Heart left ventricle (tissue), 16 donors: ENCODE measurements at regions not wholly inside any gene's neighbourhood (a gene's known extent, or its start where the extent isn't known, plus 50 kb on each side); places are given as distances from the start of the nearest gene placed in this dataset.

ENCODE experiments used
- ATAC-seq, 4 donors: fragments of 200-7000 bp; cut with Tn5 transposase; one replicate each; pipeline ENCODE4 v1.9.1; 2020 to 2022; ENCODE audit warnings: moderate library complexity in 4 of 4, mild to moderate bottlenecking in 3 of 4, moderate number of reproducible peaks in 1 of 4
- DNase-seq, 5 donors: peaks; one replicate each; pipeline ENCODE4 v3.0.0-alpha.2; 2020
- H3K27ac ChIP-seq, 12 donors: fragments of 200-600 bp; sonication (generic) in 4 of 12; one replicate each; pipeline versions ENCODE4 v1.5.0 to v1.8.0; 2016 to 2022; ENCODE audit warnings: mild to moderate bottlenecking in 2 of 12
- H3K27me3 ChIP-seq, 9 donors: fragments of 200-600 bp; sonication (generic) in 2 of 9; one replicate each; pipeline versions ENCODE4 v1.5.1 to v1.8.0; 2016 to 2022; ENCODE audit warnings: mild to moderate bottlenecking in 3 of 9
- H3K36me3 ChIP-seq, 9 donors: fragments of 200-600 bp; sonication (generic) in 2 of 9; one replicate each; pipeline versions ENCODE4 v1.5.0 to v1.8.0; 2018 to 2022; ENCODE audit warnings: mild to moderate bottlenecking in 2 of 9
- H3K4me1 ChIP-seq, 12 donors: fragments of 200-600 bp; sonication (generic) in 4 of 12; one replicate each; pipeline versions ENCODE4 v1.5.0 to v1.8.0; 2016 to 2022; ENCODE audit warnings: mild to moderate bottlenecking in 3 of 12
- H3K4me3 ChIP-seq, 12 donors: fragments of 200-600 bp; sonication (generic) in 4 of 12; one replicate each; pipeline versions ENCODE4 v1.5.0 to v1.8.0; 2017 to 2022; ENCODE audit warnings: mild to moderate bottlenecking in 9 of 12, moderate library complexity in 4 of 12
- H3K9me3 ChIP-seq, 12 donors: fragments of 200-600 bp; sonication (generic) in 4 of 12; one replicate each; pipeline versions ENCODE4 v1.5.0 to v1.8.0; 2016 to 2022; ENCODE audit warnings: mild to moderate bottlenecking in 1 of 12
- POLR2A ChIP-seq, 2 donors: fragments of 450-650 bp; IDR thresholded peaks; one replicate each; pipeline ENCODE4 v1.6.1; 2017; ENCODE audit warnings: antibody characterized with exemption in 2 of 2, mild to moderate bottlenecking in 2 of 2, moderate library complexity in 2 of 2
- WGBS, 4 donors: extraction: QIAGEN DNeasy Blood & Tissue Kit in 2 of 4; methylation state at CpG; one replicate each; pipeline versions ENCODE4 v1.1.5 to v1.1.7; 2013 to 2018; 5-methylcytosine and 5-hydroxymethylcytosine counted together
- intact Hi-C, 10 donors: fragments of 100-400 bp; cut with DNase I; formaldehyde crosslinking; loops; one replicate each; pipeline versions ENCODE4 v1.11.1 to v1.14.2; 2022
- TF ChIP-seq, protein P1 (sequence below), 12 donors: fragments of 200-600 bp; sonication (generic) in 4 of 12; IDR thresholded peaks; one replicate each; pipeline versions ENCODE4 v1.5.0 to v1.8.0; 2018 to 2022; ENCODE audit warnings: antibody characterized with exemption in 12 of 12, mild to moderate bottlenecking in 5 of 12
- donor health status: ischemic (EF 13 %, LVEDD 7.1; RV severe dilation, severe dysfunction).
- donor health status: healthy with polysubstance abuse.
- donor health status: DM: no; HTN: yes; CAD: no.
- donor health status: DM: no; HTN: no; CAD: no.
- donor health status: ischemic (EF 25% LVEDD 6.9; RV normal size, moderate dysfunction).
- donor health status: ischemic (EF 25% LVEDD 5.7; RV mildly dilated, moderate dysfunction).
- donor health status: healthy.
- donor health status: DM: yes; HTN: yes; CAD: no.
- donor health status: ischemic (EF 35%, LVEDD 5.7; RV mildly dilated, moderate dysfunction).
- donor health status: nonischemic (EF 11% LVEDD 7.7; RV severe dilation, severe dysfunction).
- donor health status: DM: yes; HTN: yes; CAD: no.
- donor health status: PGD.
- donor health status: ischemic (EF 29% LVEDD 5.4; RV normal size, mild dysfunction).
- donor health status: nonischemic (EF 23%, LVEDD 6.1; RV moderate dilation, normal function).

DNA sequence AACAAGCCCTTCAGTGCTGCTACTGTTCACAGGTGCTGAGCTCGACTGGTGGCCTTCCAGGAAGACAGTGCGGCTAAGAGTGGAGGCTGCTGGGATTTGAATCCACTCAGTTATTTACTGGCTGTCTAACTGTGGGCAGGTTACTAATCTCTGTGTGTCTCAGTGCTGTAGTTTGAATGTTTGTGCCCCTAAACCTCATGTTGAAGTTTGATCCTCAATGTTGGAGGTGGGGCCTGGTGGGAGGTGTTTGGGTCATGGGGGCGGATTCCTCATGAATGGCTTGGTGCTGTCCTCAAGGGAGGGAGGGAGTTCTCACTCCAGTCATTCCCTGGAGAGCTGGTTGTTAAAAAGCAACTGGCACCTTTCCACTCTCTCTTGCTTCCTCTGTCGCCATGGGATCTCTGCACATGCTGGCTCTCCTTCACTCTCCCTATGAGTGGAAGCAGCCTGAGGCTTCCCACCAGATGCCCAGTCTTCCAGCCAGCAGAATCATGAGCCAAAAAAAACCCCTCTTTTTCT lies 334.8 kb downstream of the RPS6KC1 start:
- Histone ChIP-seq H3K36me3 (no peaks in the 10 kb centered on the region), H3K9me3 (peaks cover 0 to 6% (median 0%) of the 10 kb centered on the region in 12 donors), H3K4me3 (no peak overlapping the region), H3K27ac (no peak overlapping the region), H3K27me3 (no peaks in the 10 kb centered on the region), H3K4me1 (peaks cover 0 to 10% (median 0%) of the 10 kb centered on the region in 12 donors)
- DNase-seq (no peak), ATAC-seq (no peak)
- WGBS, 4 donors, result 59 to 80% (median 71%) methylated on average over 4 of the region's 4 CpGs
- no peak for TF ChIP-seq POLR2A (IDR thresholded peaks at IDR 0.05)
- TF ChIP-seq, protein P1, sequence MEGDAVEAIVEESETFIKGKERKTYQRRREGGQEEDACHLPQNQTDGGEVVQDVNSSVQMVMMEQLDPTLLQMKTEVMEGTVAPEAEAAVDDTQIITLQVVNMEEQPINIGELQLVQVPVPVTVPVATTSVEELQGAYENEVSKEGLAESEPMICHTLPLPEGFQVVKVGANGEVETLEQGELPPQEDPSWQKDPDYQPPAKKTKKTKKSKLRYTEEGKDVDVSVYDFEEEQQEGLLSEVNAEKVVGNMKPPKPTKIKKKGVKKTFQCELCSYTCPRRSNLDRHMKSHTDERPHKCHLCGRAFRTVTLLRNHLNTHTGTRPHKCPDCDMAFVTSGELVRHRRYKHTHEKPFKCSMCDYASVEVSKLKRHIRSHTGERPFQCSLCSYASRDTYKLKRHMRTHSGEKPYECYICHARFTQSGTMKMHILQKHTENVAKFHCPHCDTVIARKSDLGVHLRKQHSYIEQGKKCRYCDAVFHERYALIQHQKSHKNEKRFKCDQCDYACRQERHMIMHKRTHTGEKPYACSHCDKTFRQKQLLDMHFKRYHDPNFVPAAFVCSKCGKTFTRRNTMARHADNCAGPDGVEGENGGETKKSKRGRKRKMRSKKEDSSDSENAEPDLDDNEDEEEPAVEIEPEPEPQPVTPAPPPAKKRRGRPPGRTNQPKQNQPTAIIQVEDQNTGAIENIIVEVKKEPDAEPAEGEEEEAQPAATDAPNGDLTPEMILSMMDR (IDR thresholded peaks at IDR 0.05), result no peak
- intact Hi-C loops, result loop anchor here in 3 of 10 donors (10.0 kb wide), 3 partner anchors 89 to 149 kb away; no protein-coding TSS in a partner anchor

GRCh38 chr1:213387380-213388015 lies 336.5 kb downstream of the RPS6KC1 start:
- H3K9me3 ChIP-seq, result peaks cover 0 to 6% (median 0%) of the 10 kb centered on the region in 12 donors

GRCh38 chr1:213388199-213388598 lies 337.2 kb downstream of the RPS6KC1 start:
- no peak overlapping the region for H3K27ac ChIP-seq

More at GRCh38 chr1:213387380-213388015, 336.5 kb downstream of the RPS6KC1 start:
- intact Hi-C loops, result loop anchor here in 3 of 10 donors (10.0 kb wide), 3 partner anchors 87 to 147 kb away; no protein-coding TSS in a partner anchor
- no peaks in the 10 kb centered on the region for H3K27me3 ChIP-seq
- no peak overlapping the region for H3K4me3 ChIP-seq
- DNase-seq (no peak), ATAC-seq (no peak)
- TF ChIP-seq POLR2A (IDR thresholded peaks at IDR 0.05), result no peak
- TF ChIP-seq, protein P1 (IDR thresholded peaks at IDR 0.05), result no peak
- 75 to 86% (median 81%) methylated on average over 1 of the region's 1 CpG for WGBS, 4 donors
- H3K27ac ChIP-seq, result no peak overlapping the region
- no peaks in the 10 kb centered on the region for H3K36me3 ChIP-seq
- no peaks in the 10 kb centered on the region for H3K4me1 ChIP-seq

GRCh38 chr1:213389061-213389581 lies 338.1 kb downstream of the RPS6KC1 start:
- Histone ChIP-seq H3K4me1 (no peaks in the 10 kb centered on the region), H3K9me3 (no peaks in the 10 kb centered on the region), H3K27me3 (no peaks in the 10 kb centered on the region), H3K36me3 (no peaks in the 10 kb centered on the region), H3K4me3 (no peak overlapping the region), H3K27ac (no peak overlapping the region)
- no peak for DNase-seq
- ATAC-seq, result no peak
- no peak for TF ChIP-seq POLR2A (IDR thresholded peaks at IDR 0.05)
- TF ChIP-seq, protein P1 (IDR thresholded peaks at IDR 0.05), result no peak
- WGBS, 4 donors, result 89 to 94% (median 91%) methylated on average over 20 of the region's 20 CpGs
- intact Hi-C loops, result loop anchor here in 3 of 10 donors (10.0 kb wide), 3 partner anchors 86 to 146 kb away; no protein-coding TSS in a partner anchor

More at GRCh38 chr1:213388199-213388598, 337.2 kb downstream of the RPS6KC1 start:
- intact Hi-C loops, result loop anchor here in 3 of 10 donors (10.0 kb wide), 3 partner anchors 87 to 147 kb away; no protein-coding TSS in a partner anchor
- DNase-seq (no peak), ATAC-seq (no peak)
- H3K4me3 ChIP-seq, result no peak overlapping the region
- no peak for TF ChIP-seq POLR2A (IDR thresholded peaks at IDR 0.05)
- TF ChIP-seq, protein P1 (IDR thresholded peaks at IDR 0.05), result no peak
- no peaks in the 10 kb centered on the region for H3K4me1 ChIP-seq
- H3K36me3 ChIP-seq, result no peaks in the 10 kb centered on the region
- no peaks in the 10 kb centered on the region for H3K27me3 ChIP-seq
- WGBS, 4 donors, result 75 to 90% (median 87%) methylated on average over 6 to 7 of the region's 7 CpGs
- H3K9me3 ChIP-seq, result peaks cover 0 to 6% (median 0%) of the 10 kb centered on the region in 12 donors
